SK-N-SH treated with all-trans-retinoic acid at 6 μM for 48 hours (cell line): ENCODE measurements at regions not wholly inside any gene's neighbourhood (a gene's known extent, or its start where the extent isn't known, plus 50 kb on each side); places are given as distances from the start of the nearest gene placed in this dataset.

Experiments
- BACH2 ChIP-seq: fragments of 250-450 bp; sonication (Bioruptor Pico); IDR thresholded peaks from 2 replicates; pipeline ENCODE4 v1.9.0; 2021; ENCODE audit warnings: mild to moderate bottlenecking, borderline replicate concordance
- ESRRG ChIP-seq: fragments of 250-450 bp; sonication (Bioruptor Pico); IDR thresholded peaks from 2 replicates; pipeline ENCODE4 v1.6.1; 2021; ENCODE audit warnings: mild to moderate bottlenecking
- GLIS3 ChIP-seq: fragments of 250-450 bp; sonication (Bioruptor Pico); IDR thresholded peaks from 2 replicates; pipeline ENCODE4 v1.5.0; 2020; ENCODE audit warnings: mild to moderate bottlenecking, moderate library complexity
- ISL1 ChIP-seq: fragments of 250-450 bp; sonication (Bioruptor Pico); IDR thresholded peaks from 2 replicates; pipeline ENCODE4 v2.1.2; 2022; ENCODE audit warnings: mild to moderate bottlenecking, moderate library complexity
- OSR1 ChIP-seq: fragments of 250-450 bp; sonication (Bioruptor Pico); IDR thresholded peaks from 2 replicates; pipeline ENCODE4 v1.8.0; 2022; ENCODE audit warnings: moderate library complexity, mild to moderate bottlenecking, inconsistent platforms
- PATZ1 ChIP-seq: fragments of 250-450 bp; sonication (Bioruptor Pico); IDR thresholded peaks from 2 replicates; pipeline ENCODE4 v1.8.0; 2020; ENCODE audit warnings: mild to moderate bottlenecking, moderate library complexity, borderline replicate concordance
- PPARA ChIP-seq: fragments of 250-450 bp; sonication (Bioruptor Pico); IDR thresholded peaks from 2 replicates; pipeline ENCODE4 v1.5.0; 2020; ENCODE audit warnings: mild to moderate bottlenecking, borderline replicate concordance
- TCF4 ChIP-seq: fragments of 250-450 bp; sonication (Bioruptor Pico); IDR thresholded peaks from 2 replicates; pipeline ENCODE4 v1.8.0; 2021; ENCODE audit warnings: mild to moderate bottlenecking, moderate library complexity, borderline replicate concordance
- ZFP30 ChIP-seq: fragments of 450-650 bp; formaldehyde crosslinking; IDR thresholded peaks from 2 replicates; pipeline ENCODE4 v1.5.0; 2022; ENCODE audit warnings: mild to moderate bottlenecking, moderate library complexity
- ZNF565 ChIP-seq: fragments of 450-650 bp; formaldehyde crosslinking; conservative IDR thresholded peaks from 2 replicates; pipeline ENCODE4 v1.5.0; 2020; ENCODE audit warnings: low read depth, mild to moderate bottlenecking, moderate library complexity
- ZNF8 ChIP-seq: fragments of 450-650 bp; formaldehyde crosslinking; IDR thresholded peaks from 2 replicates; pipeline ENCODE4 v1.5.0; 2020; ENCODE audit warnings: mild to moderate bottlenecking, moderate library complexity
- TF ChIP-seq, protein P1 (sequence below): fragments of 250-450 bp; sonication (Bioruptor Pico); IDR thresholded peaks from 2 replicates; pipeline ENCODE4 v1.8.0; 2021; ENCODE audit warnings: low read depth, mild to moderate bottlenecking, moderate library complexity, borderline replicate concordance

- TF ChIP-seq ZFP30 (no peak), OSR1 (CRISPR knock-in tag) (no peak), GLIS3 (CRISPR knock-in tag) (no peak), BACH2 (no peak), ESRRG (CRISPR knock-in tag) (no peak), PPARA (CRISPR knock-in tag) (no peak), ZNF8 (CRISPR knock-in tag) (no peak), PATZ1 (CRISPR knock-in tag) (no peak), ISL1 (no peak), TCF4 (no peak), ZNF565 (CRISPR knock-in tag) (no peak)
- TF ChIP-seq, protein P1, sequence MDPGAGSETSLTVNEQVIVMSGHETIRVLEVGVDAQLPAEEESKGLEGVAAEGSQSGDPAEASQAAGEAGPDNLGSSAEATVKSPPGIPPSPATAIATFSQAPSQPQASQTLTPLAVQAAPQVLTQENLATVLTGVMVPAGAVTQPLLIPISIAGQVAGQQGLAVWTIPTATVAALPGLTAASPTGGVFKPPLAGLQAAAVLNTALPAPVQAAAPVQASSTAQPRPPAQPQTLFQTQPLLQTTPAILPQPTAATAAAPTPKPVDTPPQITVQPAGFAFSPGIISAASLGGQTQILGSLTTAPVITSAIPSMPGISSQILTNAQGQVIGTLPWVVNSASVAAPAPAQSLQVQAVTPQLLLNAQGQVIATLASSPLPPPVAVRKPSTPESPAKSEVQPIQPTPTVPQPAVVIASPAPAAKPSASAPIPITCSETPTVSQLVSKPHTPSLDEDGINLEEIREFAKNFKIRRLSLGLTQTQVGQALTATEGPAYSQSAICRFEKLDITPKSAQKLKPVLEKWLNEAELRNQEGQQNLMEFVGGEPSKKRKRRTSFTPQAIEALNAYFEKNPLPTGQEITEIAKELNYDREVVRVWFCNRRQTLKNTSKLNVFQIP (CRISPR knock-in tag): no peak
These were observed 362.6 kb downstream of the EPM2A start for GRCh38 chr6:145372671-145373151.
